Activated CD4-positive, alpha-beta T cell treated with anti-CD3 and anti-CD28 coated beads for 36 hours (primary cell): ENCODE measurements at regions not wholly inside any gene's neighbourhood (a gene's known extent, or its start where the extent isn't known, plus 50 kb on each side); places are given as distances from the start of the nearest gene placed in this dataset.

Source experiments
- ATAC-seq: fragments of 200-7000 bp; cut with Tn5 transposase; one replicate; pipeline ENCODE4 v1.10.0; 2021; ENCODE audit warnings: mild to moderate bottlenecking, moderate library complexity
- CTCF ChIA-PET: fragments of 350-600 bp; sonication (Branson Sonifier 250); formaldehyde crosslinking; loops from one replicate; lab custom pipeline; 2021; ENCODE audit warnings: antibody characterized with exemption; lab: Charles Lee
- POLR2A ChIA-PET: fragments of 350-600 bp; sonication (Branson Sonifier 250); formaldehyde crosslinking; loops from one replicate; lab custom pipeline; 2021; ENCODE audit warnings: antibody characterized with exemption, inconsistent platforms; lab: Charles Lee
- DNase-seq: peaks from one replicate; pipeline ENCODE4 v3.0.0-alpha.2; 2020
- H3K27ac Mint-ChIP-seq: one replicate; pipeline ENCODE4 v1.8.0; 2021; ENCODE audit warnings: mixed read lengths
- H3K27me3 Mint-ChIP-seq: one replicate; pipeline ENCODE4 v1.8.0; 2021; ENCODE audit warnings: mixed read lengths
- H3K36me3 Mint-ChIP-seq: one replicate; pipeline ENCODE4 v1.8.0; 2021; ENCODE audit warnings: low read depth, mixed read lengths
- H3K4me1 Mint-ChIP-seq: one replicate; pipeline ENCODE4 v1.8.0; 2021; ENCODE audit warnings: mixed read lengths
- H3K4me3 Mint-ChIP-seq: one replicate; pipeline ENCODE4 v1.8.0; 2021; ENCODE audit warnings: mild to moderate bottlenecking, moderate library complexity, mixed read lengths
- H3K9me3 Mint-ChIP-seq: one replicate; pipeline ENCODE4 v1.8.0; 2021; ENCODE audit warnings: low read depth, mixed read lengths
- intact Hi-C, 2 experiments: fragments of 100-400 bp; cut with DNase I in 1 of 2; cut with micrococcal nuclease in 1 of 2; formaldehyde crosslinking; loops; one replicate each; pipeline versions ENCODE4 v1.14.2 to v1.15.1; 2022 to 2024; cut with DNase I, micrococcal nuclease

GRCh38 chrX:120775959-120776358 is 99.7 kb downstream of the CT47B1 start:
- Mint-ChIP-seq H3K27ac (no peak overlapping the region), H3K9me3 (peaks cover 2% of the 10 kb centered on the region), H3K4me1 (peaks cover 4% of the 10 kb centered on the region), H3K4me3 (no peak overlapping the region), H3K27me3 (no peaks in the 10 kb centered on the region), H3K36me3 (no peaks in the 10 kb centered on the region)
- ChIA-PET CTCF (no interaction called here), POLR2A (no interaction called here)
- DNase-seq (no peak), ATAC-seq (no peak)
- intact Hi-C loops = no loop called here

GRCh38 chrX:120774606-120775005 is 101.1 kb downstream of the CT47B1 start:
- H3K9me3 Mint-ChIP-seq = peaks cover 2% of the 10 kb centered on the region
- POLR2A ChIA-PET = no interaction called here
- no peaks in the 10 kb centered on the region for H3K36me3 Mint-ChIP-seq
- CTCF ChIA-PET = interaction anchor here (0.6 kb wide), 1 partner anchor 15 kb away, joined by 3 read pairs; no protein-coding TSS in a partner anchor
- ATAC-seq (no peak), DNase-seq (no peak)
- H3K27ac Mint-ChIP-seq = no peak overlapping the region
- H3K4me1 Mint-ChIP-seq = peaks cover 4% of the 10 kb centered on the region
- no peak overlapping the region for H3K4me3 Mint-ChIP-seq
- intact Hi-C loops = no loop called here
- H3K27me3 Mint-ChIP-seq = no peaks in the 10 kb centered on the region

GRCh38 chrX:120773801-120774200 is 101.9 kb downstream of the CT47B1 start:
- Mint-ChIP-seq H3K4me3 (no peak overlapping the region), H3K9me3 (peaks cover 2% of the 10 kb centered on the region), H3K36me3 (no peaks in the 10 kb centered on the region), H3K27me3 (no peaks in the 10 kb centered on the region), H3K4me1 (peaks cover 4% of the 10 kb centered on the region), H3K27ac (no peak overlapping the region)
- CTCF ChIA-PET = no interaction called here
- ATAC-seq = no peak
- POLR2A ChIA-PET = no interaction called here
- no peak for DNase-seq
- intact Hi-C loops = no loop called here

- Mint-ChIP-seq H3K4me3 (no peak overlapping the region), H3K9me3 (no peaks in the 10 kb centered on the region), H3K36me3 (no peaks in the 10 kb centered on the region), H3K4me1 (peaks cover 4% of the 10 kb centered on the region), H3K27ac (no peak overlapping the region), H3K27me3 (no peaks in the 10 kb centered on the region)
- DNase-seq (peak; percentile 13), ATAC-seq (no peak)
- intact Hi-C loops = loop anchor here (1.0 kb wide), 1 partner anchor 271 kb away; no protein-coding TSS in a partner anchor
- POLR2A ChIA-PET = no interaction called here
- CTCF ChIA-PET = interaction anchor here (0.7 to 1.8 kb wide), 3 partner anchors 21 to 269 kb away, joined by 3 to 7 read pairs (median 3); no protein-coding TSS in a partner anchor
Observed at GRCh38 chrX:120769576-120770341, 105.9 kb downstream of the CT47B1 start.

- Mint-ChIP-seq H3K4me1 (peaks cover under 1% of the 10 kb centered on the region), H3K27me3 (no peaks in the 10 kb centered on the region), H3K9me3 (no peaks in the 10 kb centered on the region), H3K36me3 (no peaks in the 10 kb centered on the region), H3K4me3 (no peak overlapping the region), H3K27ac (no peak overlapping the region)
- CTCF ChIA-PET = interaction anchor here (0.7 kb wide), 1 partner anchor 230 kb away, joined by 3 read pairs; no protein-coding TSS in a partner anchor
- POLR2A ChIA-PET = no interaction called here
- intact Hi-C loops = no loop called here
- ATAC-seq (no peak), DNase-seq (no peak)
Observed at GRCh38 chrX:120768681-120769080, 107.0 kb downstream of the CT47B1 start.

GRCh38 chrX:120768254-120768653 is 107.4 kb downstream of the CT47B1 start:
- Mint-ChIP-seq H3K9me3 (no peaks in the 10 kb centered on the region), H3K27me3 (no peaks in the 10 kb centered on the region), H3K36me3 (no peaks in the 10 kb centered on the region), H3K27ac (no peak overlapping the region), H3K4me3 (no peak overlapping the region), H3K4me1 (no peaks in the 10 kb centered on the region)
- ChIA-PET CTCF (no interaction called here), POLR2A (no interaction called here)
- intact Hi-C loops = no loop called here
- DNase-seq = no peak
- ATAC-seq = no peak

- intact Hi-C loops = no loop called here
Observed at GRCh38 chrX:120763269-120763668, 112.4 kb downstream of the CT47B1 start.

GRCh38 chrX:120761810-120762209 is 113.9 kb downstream of the CT47B1 start:
- Mint-ChIP-seq H3K9me3 (no peaks in the 10 kb centered on the region), H3K36me3 (no peaks in the 10 kb centered on the region), H3K27me3 (no peaks in the 10 kb centered on the region), H3K4me1 (peaks cover 6% of the 10 kb centered on the region), H3K4me3 (no peak overlapping the region), H3K27ac (no peak overlapping the region)
- POLR2A ChIA-PET = no interaction called here
- DNase-seq (no peak), ATAC-seq (no peak)
- CTCF ChIA-PET = no interaction called here
- intact Hi-C loops = no loop called here

More at GRCh38 chrX:120763269-120763668, 112.4 kb downstream of the CT47B1 start:
- Mint-ChIP-seq H3K4me3 (no peak overlapping the region), H3K27ac (no peak overlapping the region), H3K36me3 (no peaks in the 10 kb centered on the region), H3K4me1 (peaks cover 6% of the 10 kb centered on the region), H3K27me3 (no peaks in the 10 kb centered on the region), H3K9me3 (no peaks in the 10 kb centered on the region)
- ATAC-seq = no peak
- DNase-seq = no peak
- CTCF ChIA-PET = no interaction called here
- POLR2A ChIA-PET = no interaction called here

- peaks cover 16% of the 10 kb centered on the region for H3K4me1 Mint-ChIP-seq
- H3K4me3 Mint-ChIP-seq = no peak overlapping the region
- H3K9me3 Mint-ChIP-seq = no peaks in the 10 kb centered on the region
- peak; percentile 26 for ATAC-seq
- H3K27me3 Mint-ChIP-seq = no peaks in the 10 kb centered on the region
- no peak for DNase-seq
- ChIA-PET POLR2A (no interaction called here), CTCF (interaction anchor here (0.9 kb wide), 1 partner anchor 29 kb away, joined by 5 read pairs; no protein-coding TSS in a partner anchor)
- H3K36me3 Mint-ChIP-seq = no peaks in the 10 kb centered on the region
- no peak overlapping the region for H3K27ac Mint-ChIP-seq
- intact Hi-C loops = no loop called here
Observed at GRCh38 chrX:120759685-120760084, 116.0 kb downstream of the CT47B1 start.

- Mint-ChIP-seq H3K4me1 (peaks cover 42% of the 10 kb centered on the region), H3K4me3 (no peak overlapping the region), H3K27ac (peak overlapping the region; percentile 80), H3K27me3 (no peaks in the 10 kb centered on the region), H3K36me3 (no peaks in the 10 kb centered on the region), H3K9me3 (no peaks in the 10 kb centered on the region)
- POLR2A ChIA-PET = no interaction called here
- DNase-seq (no peak), ATAC-seq (no peak)
- intact Hi-C loops = no loop called here
- CTCF ChIA-PET = interaction anchor here (1.1 kb wide), 1 partner anchor 256 kb away, joined by 3 read pairs; no protein-coding TSS in a partner anchor
Observed at GRCh38 chrX:120755066-120755846, 120.4 kb downstream of the CT47B1 start.

- H3K27ac Mint-ChIP-seq = peak overlapping the region; percentile 53
- ChIA-PET CTCF (no interaction called here), POLR2A (interaction anchor here (0.7 to 1.1 kb wide), 2 partner anchors 17 to 37 kb away, joined by 3 read pairs; no protein-coding TSS in a partner anchor)
- peak; percentile 71 for ATAC-seq
- peak overlapping the region; percentile 32 for H3K4me3 Mint-ChIP-seq
- H3K36me3 Mint-ChIP-seq = no peaks in the 10 kb centered on the region
- intact Hi-C loops = loop anchor here in 1 of 2 experiments (5.0 kb wide), 1 partner anchor 256 kb away; no protein-coding TSS in a partner anchor
- H3K9me3 Mint-ChIP-seq = no peaks in the 10 kb centered on the region
- no peaks in the 10 kb centered on the region for H3K27me3 Mint-ChIP-seq
- peaks cover 46% of the 10 kb centered on the region for H3K4me1 Mint-ChIP-seq
- DNase-seq = peak; percentile 61
Observed at GRCh38 chrX:120753413-120754251, 122.0 kb downstream of the CT47B1 start.
